UCSD-AML1 (cell line): ENCODE measurements at regions not wholly inside any gene's neighbourhood (a gene's known extent, or its start where the extent isn't known, plus 50 kb on each side); places are given as distances from the start of the nearest gene placed in this dataset.
"Not testable (repeated sequence)": the region's sequence is repeated elsewhere in the genome, so short reads cannot be mapped to it uniquely, and the experiment has no call there.

Experiments used
- DNase-seq: peaks from one replicate; lab custom pipeline; 2025; ENCODE audit not compliant: unreplicated experiment; lab: John Stamatoyannopoulos, UW

- no peak for DNase-seq
Observed at GRCh38 chr11:59008947-59009346, 69.7 kb downstream of the GLYATL1 start.

- peak; percentile 15 for DNase-seq
Observed at GRCh38 chr11:59009661-59010060, 70.4 kb downstream of the GLYATL1 start.

- no peak for DNase-seq
Observed at GRCh38 chr11:59010708-59011107, 71.4 kb downstream of the GLYATL1 start.

- DNase-seq = peak; percentile 28
Observed at GRCh38 chr11:59011655-59012397, 72.5 kb downstream of the GLYATL1 start.

GRCh38 chr11:59012398-59013265 is 73.3 kb downstream of the GLYATL1 start:
- DNase-seq = no peak

GRCh38 chr11:59025097-59025496 is 61.0 kb upstream of the GLYATL1B start:
- no peak for DNase-seq

- DNase-seq = no peak
Observed at GRCh38 chr11:59028105-59028504, 58.0 kb upstream of the GLYATL1B start.

GRCh38 chr11:59029366-59029889 is 56.7 kb upstream of the GLYATL1B start:
- no peak for DNase-seq

GRCh38 chr11:59030037-59030436 is 56.1 kb upstream of the GLYATL1B start:
- DNase-seq = no peak

- not testable (repeated sequence) for DNase-seq
Observed at GRCh38 chr11:59031746-59032145, 54.4 kb upstream of the GLYATL1B start.
